HepG2 (cell line): ENCODE measurements at regions not wholly inside any gene's neighbourhood (a gene's known extent, or its start where the extent isn't known, plus 50 kb on each side); places are given as distances from the start of the nearest gene placed in this dataset.

ENCODE experiments used
- ATAC-seq: fragments of 200-7000 bp; cut with Tn5 transposase; 3 replicates; pipeline ENCODE4 v1.9.1; 2020; ENCODE audit warnings: mild to moderate bottlenecking, moderate library complexity
- BruUV-seq: library from RNA; stranded (reverse); fragments of 400-500 nt; replicated peaks from 2 replicates; lab custom pipeline; 2021; lab: Mats Ljungman, UMichigan
- CTCF ChIA-PET: fragments of 300-600 bp; formaldehyde crosslinking; extraction: SDS; loops from one replicate; lab custom pipeline; 2021; ENCODE audit warnings: low total read pairs, inconsistent platforms, low intra/inter-chr PET ratio; lab: Yijun Ruan, JAX
- POLR2A ChIA-PET: fragments of 350-600 bp; sonication (Branson Sonifier 250); formaldehyde crosslinking; loops from one replicate; lab custom pipeline; 2020; ENCODE audit warnings: antibody characterized with exemption, inconsistent platforms; lab: Yijun Ruan, JAX
- DNase-seq: peaks from one replicate; pipeline ENCODE4 v3.0.0-alpha.2; 2015; ENCODE audit warnings: low spot score
- FAIRE-seq: peaks from 3 replicates; lab custom pipeline; 2011; peaks lifted over from hg19 to GRCh38; lab: Jason Lieb, UNC
- H2AFZ ChIP-seq: one replicate; pipeline ENCODE4 v1.6.1; 2011; ENCODE audit warnings: low read length, inconsistent platforms
- H3K27ac ChIP-seq: fragments of 300-600 bp; 3 replicates; pipeline ENCODE4 v1.8.0; 2011; ENCODE audit warnings: mixed run types, mild to moderate bottlenecking, mixed read lengths, low read length, inconsistent platforms; ENCODE audit not compliant: insufficient read depth; ENCODE audit errors: extremely low read length
- H3K27me3 ChIP-seq, 2 experiments: fragments of 200-600 bp in 1 of 2; 2 replicates in 1 of 2; 3 replicates in 1 of 2; pipeline versions ENCODE4 v1.6.0 to v1.8.0; 2011; ENCODE audit warnings: low read length in 2 of 2, mild to moderate bottlenecking in 2 of 2, moderate library complexity in 2 of 2, inconsistent platforms in 1 of 2; ENCODE audit not compliant: insufficient read depth in 2 of 2, control insufficient read depth in 1 of 2
- H3K36me3 ChIP-seq, 2 experiments: fragments of 200-600 bp in 1 of 2; replicated peaks in 1 of 2; 2 replicates in 1 of 2; 3 replicates in 1 of 2; pipeline versions ENCODE4 v1.5.1 to v1.8.0; 2011; ENCODE audit warnings: low read length in 2 of 2, inconsistent platforms in 1 of 2; ENCODE audit not compliant: insufficient read depth in 2 of 2, control insufficient read depth in 1 of 2
- H3K4me1 ChIP-seq: 2 replicates; pipeline ENCODE4 v1.5.1; 2012; ENCODE audit warnings: low read length, inconsistent platforms; ENCODE audit not compliant: insufficient read depth
- H3K4me2 ChIP-seq: 2 replicates; pipeline ENCODE4 v1.6.0; 2011; ENCODE audit warnings: low read depth, low read length, inconsistent platforms
- H3K4me3 ChIP-seq, 3 experiments: fragments of 200-600 bp in 1 of 3; sonication (generic), shearing (Covaris generic) in 1 of 3; replicated peaks in 1 of 3; 2 replicates each; pipeline ENCODE4 v1.5.1; 2011 to 2016; ENCODE audit warnings: low read length in 3 of 3, inconsistent platforms in 2 of 3, low read depth in 2 of 3, mild to moderate bottlenecking in 2 of 3, control low read depth in 1 of 3, mixed read lengths in 1 of 3; ENCODE audit not compliant: insufficient read depth in 1 of 3
- H3K79me2 ChIP-seq: one replicate; pipeline ENCODE4 v1.6.1; 2011; ENCODE audit warnings: low read length, inconsistent platforms; ENCODE audit not compliant: insufficient read depth
- H3K9ac ChIP-seq: 2 replicates; pipeline ENCODE4 v1.6.0; 2011; ENCODE audit warnings: mild to moderate bottlenecking, low read depth, low read length, inconsistent platforms; ENCODE audit not compliant: insufficient read depth
- H3K9me3 ChIP-seq: 2 replicates; pipeline ENCODE4 v1.5.1; 2012; ENCODE audit warnings: mild to moderate bottlenecking, low read length
- H4K20me1 ChIP-seq: 2 replicates; pipeline ENCODE4 v1.6.0; 2011; ENCODE audit warnings: inconsistent platforms, mild to moderate bottlenecking, low read length, moderate library complexity; ENCODE audit not compliant: insufficient read depth
- ELF3 ChIP-seq: IDR thresholded peaks from 2 replicates; pipeline ENCODE4 v1.6.1; 2016; ENCODE audit warnings: missing genetic modification reagents, missing compliant biosample characterization
- EZH2 ChIP-seq: conservative IDR thresholded peaks from 2 replicates; pipeline ENCODE4 v1.6.1; 2012; ENCODE audit warnings: mild to moderate bottlenecking, low read depth, low read length, moderate library complexity
- FOSL1 ChIP-seq: sonication (generic); formaldehyde crosslinking; IDR thresholded peaks from 2 replicates; pipeline ENCODE4 v1.9.0; 2021; ENCODE audit warnings: missing genetic modification reagents, borderline replicate concordance
- GPN1 ChIP-seq: sonication (generic); formaldehyde crosslinking; IDR thresholded peaks from 2 replicates; pipeline ENCODE4 v1.5.1; 2020; ENCODE audit warnings: missing genetic modification reagents, borderline replicate concordance
- MYC ChIP-seq: sonication (generic); formaldehyde crosslinking; IDR thresholded peaks from 2 replicates; pipeline ENCODE4 v1.9.0; 2021; ENCODE audit warnings: missing genetic modification reagents, borderline replicate concordance
- RARA ChIP-seq: IDR thresholded peaks from 2 replicates; pipeline ENCODE4 v1.6.1; 2016; ENCODE audit warnings: missing genetic modification reagents, missing compliant biosample characterization
- ZIK1 ChIP-seq: sonication (generic); formaldehyde crosslinking; IDR thresholded peaks from 2 replicates; pipeline ENCODE4 v1.5.0; 2020; ENCODE audit warnings: mild to moderate bottlenecking, low read depth, missing genetic modification reagents, borderline replicate concordance
- ZNF10 ChIP-seq: sonication (generic); formaldehyde crosslinking; IDR thresholded peaks from 2 replicates; pipeline ENCODE4 v1.4.0; 2020; ENCODE audit warnings: mild to moderate bottlenecking, low read depth, missing genetic modification reagents, borderline replicate concordance
- ZNF326 ChIP-seq: sonication (generic); formaldehyde crosslinking; IDR thresholded peaks from 2 replicates; pipeline ENCODE4 v1.4.0; 2020; ENCODE audit warnings: missing genetic modification reagents, borderline replicate concordance
- ZNF788 ChIP-seq: sonication (generic); formaldehyde crosslinking; IDR thresholded peaks from 2 replicates; pipeline ENCODE4 v1.5.0; 2020; ENCODE audit warnings: mild to moderate bottlenecking, missing genetic modification reagents, borderline replicate concordance
- WGBS: methylation state at CpG from one replicate; pipeline ENCODE4 v1.1.6; 2017; ENCODE audit warnings: low lambda C conversion rate; 5-methylcytosine and 5-hydroxymethylcytosine counted together
- in situ Hi-C: cut with HindIII; loops from 2 replicates; pipeline ENCODE4 v1.10.0; 2017; ENCODE audit warnings: low pct_unique_long_range_greater_than_20kb; ENCODE audit not compliant: extremely low pct_ligation_motif_present
- intact Hi-C: fragments of 100-400 bp; cut with micrococcal nuclease; formaldehyde crosslinking; loops from one replicate; pipeline ENCODE4 v1.10.0; 2022; ENCODE audit not compliant: unreplicated experiment
- TF ChIP-seq, protein P1 (sequence below): sonication (generic); formaldehyde crosslinking; IDR thresholded peaks from 2 replicates; pipeline ENCODE4 v1.4.0; 2020; ENCODE audit warnings: mild to moderate bottlenecking, missing genetic modification reagents
- TF ChIP-seq, protein P2 (sequence below): IDR thresholded peaks from 2 replicates; pipeline ENCODE4 v1.6.1; 2012; ENCODE audit warnings: low read length, improper control_type of control experiment
- TF ChIP-seq, protein P3 (sequence below): sonication (generic); formaldehyde crosslinking; IDR thresholded peaks from 2 replicates; pipeline ENCODE4 v1.8.0; 2022; ENCODE audit warnings: mild to moderate bottlenecking, missing genetic modification reagents, moderate library complexity

DNA sequence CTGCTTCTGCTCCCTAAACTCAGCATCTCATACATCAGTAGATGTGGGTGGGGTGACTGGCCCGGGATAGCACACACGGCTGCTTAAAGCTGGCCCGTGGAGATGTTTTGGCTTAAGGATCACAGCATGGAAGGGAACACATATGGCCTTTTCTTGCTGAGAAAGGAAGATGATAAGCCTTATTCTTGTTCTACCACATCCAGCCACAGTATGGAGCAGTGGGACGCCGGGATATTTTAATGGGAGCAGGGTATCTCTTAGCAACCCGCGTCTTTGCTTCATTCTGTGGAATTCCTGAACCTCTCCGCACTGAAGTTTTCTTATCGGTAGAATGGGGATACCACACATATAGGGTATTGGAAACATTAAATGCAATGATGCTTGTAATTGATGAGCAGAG lies 94.1 kb upstream of the PROK2 start:
- FAIRE-seq (no peak), ATAC-seq (no peak)
- TF ChIP-seq EZH2 (no peak), ZNF10 (CRISPR knock-in tag) (no peak), ZNF326 (CRISPR knock-in tag) (no peak), ELF3 (no peak), RARA (CRISPR knock-in tag) (no peak), MYC (CRISPR knock-in tag) (no peak), ZNF788 (no peak), FOSL1 (CRISPR knock-in tag) (no peak), GPN1 (CRISPR knock-in tag) (no peak), ZIK1 (CRISPR knock-in tag) (no peak)
- TF ChIP-seq, protein P1, sequence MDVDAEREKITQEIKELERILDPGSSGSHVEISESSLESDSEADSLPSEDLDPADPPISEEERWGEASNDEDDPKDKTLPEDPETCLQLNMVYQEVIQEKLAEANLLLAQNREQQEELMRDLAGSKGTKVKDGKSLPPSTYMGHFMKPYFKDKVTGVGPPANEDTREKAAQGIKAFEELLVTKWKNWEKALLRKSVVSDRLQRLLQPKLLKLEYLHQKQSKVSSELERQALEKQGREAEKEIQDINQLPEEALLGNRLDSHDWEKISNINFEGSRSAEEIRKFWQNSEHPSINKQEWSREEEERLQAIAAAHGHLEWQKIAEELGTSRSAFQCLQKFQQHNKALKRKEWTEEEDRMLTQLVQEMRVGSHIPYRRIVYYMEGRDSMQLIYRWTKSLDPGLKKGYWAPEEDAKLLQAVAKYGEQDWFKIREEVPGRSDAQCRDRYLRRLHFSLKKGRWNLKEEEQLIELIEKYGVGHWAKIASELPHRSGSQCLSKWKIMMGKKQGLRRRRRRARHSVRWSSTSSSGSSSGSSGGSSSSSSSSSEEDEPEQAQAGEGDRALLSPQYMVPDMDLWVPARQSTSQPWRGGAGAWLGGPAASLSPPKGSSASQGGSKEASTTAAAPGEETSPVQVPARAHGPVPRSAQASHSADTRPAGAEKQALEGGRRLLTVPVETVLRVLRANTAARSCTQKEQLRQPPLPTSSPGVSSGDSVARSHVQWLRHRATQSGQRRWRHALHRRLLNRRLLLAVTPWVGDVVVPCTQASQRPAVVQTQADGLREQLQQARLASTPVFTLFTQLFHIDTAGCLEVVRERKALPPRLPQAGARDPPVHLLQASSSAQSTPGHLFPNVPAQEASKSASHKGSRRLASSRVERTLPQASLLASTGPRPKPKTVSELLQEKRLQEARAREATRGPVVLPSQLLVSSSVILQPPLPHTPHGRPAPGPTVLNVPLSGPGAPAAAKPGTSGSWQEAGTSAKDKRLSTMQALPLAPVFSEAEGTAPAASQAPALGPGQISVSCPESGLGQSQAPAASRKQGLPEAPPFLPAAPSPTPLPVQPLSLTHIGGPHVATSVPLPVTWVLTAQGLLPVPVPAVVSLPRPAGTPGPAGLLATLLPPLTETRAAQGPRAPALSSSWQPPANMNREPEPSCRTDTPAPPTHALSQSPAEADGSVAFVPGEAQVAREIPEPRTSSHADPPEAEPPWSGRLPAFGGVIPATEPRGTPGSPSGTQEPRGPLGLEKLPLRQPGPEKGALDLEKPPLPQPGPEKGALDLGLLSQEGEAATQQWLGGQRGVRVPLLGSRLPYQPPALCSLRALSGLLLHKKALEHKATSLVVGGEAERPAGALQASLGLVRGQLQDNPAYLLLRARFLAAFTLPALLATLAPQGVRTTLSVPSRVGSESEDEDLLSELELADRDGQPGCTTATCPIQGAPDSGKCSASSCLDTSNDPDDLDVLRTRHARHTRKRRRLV = no peak
- TF ChIP-seq, protein P2, sequence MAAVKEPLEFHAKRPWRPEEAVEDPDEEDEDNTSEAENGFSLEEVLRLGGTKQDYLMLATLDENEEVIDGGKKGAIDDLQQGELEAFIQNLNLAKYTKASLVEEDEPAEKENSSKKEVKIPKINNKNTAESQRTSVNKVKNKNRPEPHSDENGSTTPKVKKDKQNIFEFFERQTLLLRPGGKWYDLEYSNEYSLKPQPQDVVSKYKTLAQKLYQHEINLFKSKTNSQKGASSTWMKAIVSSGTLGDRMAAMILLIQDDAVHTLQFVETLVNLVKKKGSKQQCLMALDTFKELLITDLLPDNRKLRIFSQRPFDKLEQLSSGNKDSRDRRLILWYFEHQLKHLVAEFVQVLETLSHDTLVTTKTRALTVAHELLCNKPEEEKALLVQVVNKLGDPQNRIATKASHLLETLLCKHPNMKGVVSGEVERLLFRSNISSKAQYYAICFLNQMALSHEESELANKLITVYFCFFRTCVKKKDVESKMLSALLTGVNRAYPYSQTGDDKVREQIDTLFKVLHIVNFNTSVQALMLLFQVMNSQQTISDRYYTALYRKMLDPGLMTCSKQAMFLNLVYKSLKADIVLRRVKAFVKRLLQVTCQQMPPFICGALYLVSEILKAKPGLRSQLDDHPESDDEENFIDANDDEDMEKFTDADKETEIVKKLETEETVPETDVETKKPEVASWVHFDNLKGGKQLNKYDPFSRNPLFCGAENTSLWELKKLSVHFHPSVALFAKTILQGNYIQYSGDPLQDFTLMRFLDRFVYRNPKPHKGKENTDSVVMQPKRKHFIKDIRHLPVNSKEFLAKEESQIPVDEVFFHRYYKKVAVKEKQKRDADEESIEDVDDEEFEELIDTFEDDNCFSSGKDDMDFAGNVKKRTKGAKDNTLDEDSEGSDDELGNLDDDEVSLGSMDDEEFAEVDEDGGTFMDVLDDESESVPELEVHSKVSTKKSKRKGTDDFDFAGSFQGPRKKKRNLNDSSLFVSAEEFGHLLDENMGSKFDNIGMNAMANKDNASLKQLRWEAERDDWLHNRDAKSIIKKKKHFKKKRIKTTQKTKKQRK = no peak
- TF ChIP-seq, protein P3, sequence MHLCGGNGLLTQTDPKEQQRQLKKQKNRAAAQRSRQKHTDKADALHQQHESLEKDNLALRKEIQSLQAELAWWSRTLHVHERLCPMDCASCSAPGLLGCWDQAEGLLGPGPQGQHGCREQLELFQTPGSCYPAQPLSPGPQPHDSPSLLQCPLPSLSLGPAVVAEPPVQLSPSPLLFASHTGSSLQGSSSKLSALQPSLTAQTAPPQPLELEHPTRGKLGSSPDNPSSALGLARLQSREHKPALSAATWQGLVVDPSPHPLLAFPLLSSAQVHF (CRISPR knock-in tag) = no peak

More for the DNA sequence above, 94.1 kb upstream of the PROK2 start:
- WGBS = 65% methylated on average over 9 of the region's 9 CpGs
- H3K36me3 ChIP-seq = no peaks in the 10 kb centered on the region
- no peak overlapping the region for H3K9ac ChIP-seq
- no peak overlapping the region for H2AFZ ChIP-seq
- in situ Hi-C loops (no loop called here), intact Hi-C loops (loop anchor here (10.0 kb wide), 1 partner anchor 76 kb away; no protein-coding TSS in a partner anchor)
- ChIA-PET CTCF (no interaction called here), POLR2A (no interaction called here)
- no TSS peak for BruUV-seq
- H3K4me1 ChIP-seq = peaks cover 18% of the 10 kb centered on the region
- H3K79me2 ChIP-seq = no peaks in the 10 kb centered on the region
- no peaks in the 10 kb centered on the region for H4K20me1 ChIP-seq
- no peak overlapping the region for H3K4me2 ChIP-seq
- H3K27me3 ChIP-seq = no peaks in the 10 kb centered on the region
- H3K27ac ChIP-seq = no peak overlapping the region
- H3K9me3 ChIP-seq = no peaks in the 10 kb centered on the region
- no peak overlapping the region for H3K4me3 ChIP-seq
- no peak for DNase-seq
